H9 (cell line): ENCODE measurements at regions not wholly inside any gene's neighbourhood (a gene's known extent, or its start where the extent isn't known, plus 50 kb on each side); places are given as distances from the start of the nearest gene placed in this dataset.

Experiments
- DNase-seq: peaks from one replicate; pipeline ENCODE4 v3.0.0-alpha.2; 2017
- H2AFZ ChIP-seq: one replicate; pipeline ENCODE4 v1.6.1; 2013; ENCODE audit warnings: mild to moderate bottlenecking, low read length, control low read depth, moderate library complexity
- H2AK5ac ChIP-seq: 2 replicates; pipeline ENCODE4 v1.6.1; 2013; ENCODE audit warnings: low read length, control low read depth, mixed read lengths; ENCODE audit not compliant: insufficient read length
- H2BK120ac ChIP-seq: one replicate; pipeline ENCODE4 v1.6.1; 2013; ENCODE audit warnings: low read depth, mild to moderate bottlenecking, low read length, control low read depth, inconsistent platforms; ENCODE audit not compliant: poor library complexity, severe bottlenecking
- H2BK12ac ChIP-seq: 2 replicates; pipeline ENCODE4 v1.6.1; 2013; ENCODE audit warnings: low read length, control low read depth, mixed read lengths, low read depth; ENCODE audit not compliant: insufficient read length
- H2BK15ac ChIP-seq: 2 replicates; pipeline ENCODE4 v1.6.1; 2013; ENCODE audit warnings: low read depth, low read length, control low read depth
- H2BK20ac ChIP-seq: one replicate; pipeline ENCODE4 v1.6.1; 2013; ENCODE audit warnings: low read depth, mild to moderate bottlenecking, low read length, control low read depth, inconsistent platforms; ENCODE audit not compliant: poor library complexity, severe bottlenecking
- H2BK5ac ChIP-seq: 2 replicates; pipeline ENCODE4 v1.6.1; 2013; ENCODE audit warnings: low read length, control low read depth, mixed read lengths; ENCODE audit not compliant: insufficient read length
- H3K14ac ChIP-seq: 2 replicates; pipeline ENCODE4 v1.6.1; 2013; ENCODE audit warnings: low read length, control low read depth; ENCODE audit not compliant: insufficient read depth
- H3K18ac ChIP-seq: 2 replicates; pipeline ENCODE4 v1.6.1; 2013; ENCODE audit warnings: low read depth, mild to moderate bottlenecking, mixed read lengths, low read length, control low read depth; ENCODE audit not compliant: insufficient read length
- H3K23ac ChIP-seq: 2 replicates; pipeline ENCODE4 v1.6.1; 2013; ENCODE audit warnings: low read length, control low read depth, mixed read lengths, low read depth; ENCODE audit not compliant: insufficient read length
- H3K23me2 ChIP-seq: 2 replicates; pipeline ENCODE4 v1.6.1; 2013; ENCODE audit warnings: low read depth, mild to moderate bottlenecking, mixed read lengths, low read length, control low read depth; ENCODE audit not compliant: insufficient read length, poor library complexity, severe bottlenecking
- H3K27ac ChIP-seq: 2 replicates; pipeline ENCODE4 v1.5.1; 2013; ENCODE audit warnings: low read length, control low read depth, mixed read lengths, low read depth; ENCODE audit not compliant: insufficient read length
- H3K27me3 ChIP-seq: 2 replicates; pipeline ENCODE4 v1.6.1; 2013; ENCODE audit warnings: low read length, control low read depth, inconsistent platforms; ENCODE audit not compliant: insufficient read depth
- H3K4ac ChIP-seq: 2 replicates; pipeline ENCODE4 v1.6.1; 2013; ENCODE audit warnings: low read depth, mild to moderate bottlenecking, control low read depth, inconsistent platforms, low read length, moderate library complexity
- H3K4me1 ChIP-seq: 2 replicates; pipeline ENCODE4 v1.6.1; 2013; ENCODE audit warnings: low read length, control low read depth, inconsistent platforms; ENCODE audit not compliant: insufficient read depth
- H3K4me2 ChIP-seq: 2 replicates; pipeline ENCODE4 v1.6.1; 2013; ENCODE audit warnings: low read length, control low read depth, mixed read lengths; ENCODE audit not compliant: insufficient read length, insufficient read depth
- H3K56ac ChIP-seq: 2 replicates; pipeline ENCODE4 v1.6.1; 2013; ENCODE audit warnings: low read depth, mild to moderate bottlenecking, mixed read lengths, low read length, control low read depth; ENCODE audit not compliant: insufficient read length
- H3K79me1 ChIP-seq: 2 replicates; pipeline ENCODE4 v1.6.1; 2013; ENCODE audit warnings: low read depth, mild to moderate bottlenecking, moderate library complexity, low read length, control low read depth, inconsistent platforms; ENCODE audit not compliant: insufficient read depth, poor library complexity, severe bottlenecking
- H3K79me2 ChIP-seq: 2 replicates; pipeline ENCODE4 v1.6.1; 2013; ENCODE audit warnings: low read length, control low read depth, inconsistent platforms; ENCODE audit not compliant: insufficient read depth
- H3K9ac ChIP-seq: 2 replicates; pipeline ENCODE4 v1.6.1; 2013; ENCODE audit warnings: low read length, control low read depth, mixed read lengths; ENCODE audit not compliant: insufficient read length; ENCODE audit errors: extremely low read depth
- H3K9me3 ChIP-seq: one replicate; pipeline ENCODE4 v1.6.1; 2013; ENCODE audit warnings: low read depth, low read length, inconsistent platforms; ENCODE audit not compliant: control insufficient read depth
- H3T11ph ChIP-seq: one replicate; pipeline ENCODE4 v1.6.1; 2013; ENCODE audit warnings: mild to moderate bottlenecking, low read length, control low read depth, inconsistent platforms
- H4K20me1 ChIP-seq: one replicate; pipeline ENCODE4 v1.6.1; 2013; ENCODE audit not compliant: control insufficient read depth, insufficient read length, insufficient read depth
- H4K5ac ChIP-seq: 2 replicates; pipeline ENCODE4 v1.6.1; 2013; ENCODE audit warnings: low read depth, mild to moderate bottlenecking, mixed read lengths, low read length, control low read depth; ENCODE audit not compliant: insufficient read length
- H4K8ac ChIP-seq: replicated peaks from 2 replicates; pipeline ENCODE4 v1.6.1; 2013; ENCODE audit warnings: low read length, control low read depth, mixed read lengths, low read depth; ENCODE audit not compliant: insufficient read length
- H4K91ac ChIP-seq: 2 replicates; pipeline ENCODE4 v1.6.1; 2013; ENCODE audit warnings: low read depth, mild to moderate bottlenecking, moderate library complexity, mixed read lengths, low read length, control low read depth; ENCODE audit not compliant: insufficient read length
- H3K27ac Mint-ChIP-seq, 3 experiments: 2 replicates in 2 of 3; 3 replicates in 1 of 3; pipeline ENCODE4 v1.8.0; 2020 to 2021; ENCODE audit warnings: mixed read lengths in 3 of 3, mild to moderate bottlenecking in 1 of 3, moderate library complexity in 1 of 3
- H3K27me3 Mint-ChIP-seq: 2 replicates; pipeline ENCODE4 v1.8.0; 2021; ENCODE audit warnings: low read depth, mild to moderate bottlenecking, moderate library complexity, mixed read lengths
- H3K36me3 Mint-ChIP-seq, 3 experiments: 2 replicates in 2 of 3; 3 replicates in 1 of 3; pipeline ENCODE4 v1.8.0; 2020 to 2021; ENCODE audit warnings: low read depth in 3 of 3, mixed read lengths in 3 of 3; ENCODE audit not compliant: insufficient read depth in 1 of 3
- H3K4me1 Mint-ChIP-seq, 2 experiments: 2 replicates each; pipeline ENCODE4 v1.8.0; 2020; ENCODE audit warnings: mixed read lengths in 2 of 2
- H3K4me3 Mint-ChIP-seq, 2 experiments: 2 replicates in 1 of 2; 3 replicates in 1 of 2; pipeline ENCODE4 v1.8.0; 2020 to 2021; ENCODE audit warnings: mild to moderate bottlenecking in 2 of 2, mixed read lengths in 2 of 2, moderate library complexity in 1 of 2
- H3K9me3 Mint-ChIP-seq, 2 experiments: 2 replicates in 1 of 2; 3 replicates in 1 of 2; pipeline ENCODE4 v1.8.0; 2020; ENCODE audit warnings: mild to moderate bottlenecking in 2 of 2, mixed read lengths in 2 of 2, moderate library complexity in 1 of 2
- CTCF ChIP-seq: fragments of 200-600 bp; sonication (generic); conservative IDR thresholded peaks from 3 replicates; pipeline ENCODE4 v1.8.0; 2021; ENCODE audit warnings: antibody characterized with exemption, mild to moderate bottlenecking
- WGBS: extraction: QIAGEN DNeasy Blood & Tissue Kit; methylation state at CpG from one replicate; pipeline ENCODE4 v1.1.7; 2013; ENCODE audit warnings: missing lambda C conversion rate, low lambda C conversion rate, mixed read lengths; ENCODE audit not compliant: insufficient read length; ENCODE audit errors: extremely low coverage; 5-methylcytosine and 5-hydroxymethylcytosine counted together

GRCh38 chr9:86772635-86772993, 174.7 kb downstream of the GAS1 start:
- H3K27me3 Mint-ChIP-seq, result peaks cover 5% of the 10 kb centered on the region
- H4K20me1 ChIP-seq, result no peaks in the 10 kb centered on the region
- no peak overlapping the region for H3K4me2 ChIP-seq
- no peak overlapping the region for H2BK20ac ChIP-seq
- no peak overlapping the region for H3K4me3 Mint-ChIP-seq
- H3K9me3 Mint-ChIP-seq, result no peaks in the 10 kb centered on the region; a peak in 1 of 5 replicates
- H3K4me1 ChIP-seq, result no peaks in the 10 kb centered on the region
- no peak overlapping the region for H2AFZ ChIP-seq
- H4K5ac ChIP-seq, result no peak overlapping the region
- no peak overlapping the region for H2BK120ac ChIP-seq
- H3K4ac ChIP-seq, result no peak overlapping the region
- no peak overlapping the region for H3K9ac ChIP-seq
- H3K23ac ChIP-seq, result no peak overlapping the region
- no peak overlapping the region for H3K18ac ChIP-seq
- H3K27ac ChIP-seq, result no peak overlapping the region
- H3K23me2 ChIP-seq, result no peaks in the 10 kb centered on the region
- no peak overlapping the region for H3K56ac ChIP-seq
- TF ChIP-seq CTCF, result no peak
- H4K91ac ChIP-seq, result no peak overlapping the region
- H3K79me1 ChIP-seq, result no peaks in the 10 kb centered on the region
- H3T11ph ChIP-seq, result no peak overlapping the region
- no peak overlapping the region for H2BK15ac ChIP-seq
- H3K27me3 ChIP-seq, result no peaks in the 10 kb centered on the region
- H3K27ac Mint-ChIP-seq, result no peak overlapping the region; a peak in 1 of 7 replicates
- DNase-seq, result no peak
- H3K79me2 ChIP-seq, result no peaks in the 10 kb centered on the region
- H2AK5ac ChIP-seq, result no peak overlapping the region
- no CpG with 5 or more reads among the region's 4 CpGs for WGBS
- no peak overlapping the region for H2BK12ac ChIP-seq
- H4K8ac ChIP-seq, result no peak overlapping the region
- H2BK5ac ChIP-seq, result no peak overlapping the region
- no peaks in the 10 kb centered on the region for H3K36me3 Mint-ChIP-seq
- no peaks in the 10 kb centered on the region for H3K4me1 Mint-ChIP-seq
- no peak overlapping the region for H3K14ac ChIP-seq
- no peaks in the 10 kb centered on the region for H3K9me3 ChIP-seq
